ENCODE measurements at regions not wholly inside any gene's neighbourhood (a gene's known extent, or its start where the extent isn't known, plus 50 kb on each side); places are given as distances from the start of the nearest gene placed in this dataset.

DNA sequence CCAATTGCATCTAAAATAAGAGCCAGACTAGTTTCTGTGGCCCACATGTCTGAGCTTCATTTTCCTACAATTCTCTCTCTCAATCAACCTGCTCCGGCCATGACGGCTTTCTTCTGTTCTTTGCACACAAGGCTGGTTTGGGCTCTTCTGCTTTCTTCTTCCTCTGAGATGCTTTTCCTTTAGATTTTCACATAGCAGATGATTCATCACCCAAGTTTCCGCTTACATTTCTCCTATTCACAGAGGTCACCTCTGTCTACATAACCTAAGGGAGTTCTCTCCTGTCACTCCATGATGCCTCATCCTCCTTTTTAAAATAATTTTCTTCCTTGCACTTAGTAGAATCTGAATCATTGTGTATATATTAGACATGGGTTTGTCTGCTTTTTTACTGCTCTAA is 334.6 kb upstream of the TUSC1 start:
- TF ChIP-seq, protein P1, sequence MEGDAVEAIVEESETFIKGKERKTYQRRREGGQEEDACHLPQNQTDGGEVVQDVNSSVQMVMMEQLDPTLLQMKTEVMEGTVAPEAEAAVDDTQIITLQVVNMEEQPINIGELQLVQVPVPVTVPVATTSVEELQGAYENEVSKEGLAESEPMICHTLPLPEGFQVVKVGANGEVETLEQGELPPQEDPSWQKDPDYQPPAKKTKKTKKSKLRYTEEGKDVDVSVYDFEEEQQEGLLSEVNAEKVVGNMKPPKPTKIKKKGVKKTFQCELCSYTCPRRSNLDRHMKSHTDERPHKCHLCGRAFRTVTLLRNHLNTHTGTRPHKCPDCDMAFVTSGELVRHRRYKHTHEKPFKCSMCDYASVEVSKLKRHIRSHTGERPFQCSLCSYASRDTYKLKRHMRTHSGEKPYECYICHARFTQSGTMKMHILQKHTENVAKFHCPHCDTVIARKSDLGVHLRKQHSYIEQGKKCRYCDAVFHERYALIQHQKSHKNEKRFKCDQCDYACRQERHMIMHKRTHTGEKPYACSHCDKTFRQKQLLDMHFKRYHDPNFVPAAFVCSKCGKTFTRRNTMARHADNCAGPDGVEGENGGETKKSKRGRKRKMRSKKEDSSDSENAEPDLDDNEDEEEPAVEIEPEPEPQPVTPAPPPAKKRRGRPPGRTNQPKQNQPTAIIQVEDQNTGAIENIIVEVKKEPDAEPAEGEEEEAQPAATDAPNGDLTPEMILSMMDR (IDR thresholded peaks at IDR 0.05; ENCODE audit: insufficient read depth, low read length, poor library complexity, severe bottlenecking): no peak
- Histone ChIP-seq H3K36me3 (ENCODE audit: control insufficient read depth, insufficient read depth, low read length) (no peaks in the 10 kb centered on the region), H3K27me3 (ENCODE audit: control insufficient read depth, insufficient read depth, low read length) (no peaks in the 10 kb centered on the region)

DNA sequence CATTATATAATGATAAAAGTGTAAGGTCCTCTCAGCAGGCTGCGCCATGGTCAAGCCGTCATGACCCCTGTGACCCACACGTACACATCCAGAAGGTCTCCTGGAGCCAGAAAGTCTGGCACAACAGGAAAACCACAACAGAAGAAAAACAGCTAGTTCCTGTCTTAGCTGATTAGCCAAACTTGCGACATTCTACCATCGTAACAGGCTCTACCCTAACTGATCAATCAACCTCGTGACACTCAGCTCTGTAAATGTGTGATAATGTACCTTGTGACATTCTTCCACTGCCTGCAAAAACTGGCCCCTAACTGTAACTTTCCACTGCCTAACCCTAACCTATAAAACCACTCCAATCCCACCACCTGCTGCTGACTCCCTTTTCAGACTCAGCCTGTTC is 316.4 kb upstream of the TUSC1 start:
- TF ChIP-seq, protein P1 (IDR thresholded peaks at IDR 0.05; ENCODE audit: insufficient read depth, low read length, poor library complexity, severe bottlenecking): no peak
- DNase-seq (ENCODE audit: low read depth): no peak
- Histone ChIP-seq H3K4me3 (ENCODE audit: low read depth, low read length) (no peak overlapping the region), H3K36me3 (ENCODE audit: control insufficient read depth, insufficient read depth, low read length) (no peaks in the 10 kb centered on the region), H3K27me3 (ENCODE audit: control insufficient read depth, insufficient read depth, low read length) (no peaks in the 10 kb centered on the region)

More for the DNA sequence above, 334.6 kb upstream of the TUSC1 start:
- no peak overlapping the region for H3K4me3 ChIP-seq (ENCODE audit: low read depth, low read length)
- DNase-seq (ENCODE audit: low read depth): no peak

DNA sequence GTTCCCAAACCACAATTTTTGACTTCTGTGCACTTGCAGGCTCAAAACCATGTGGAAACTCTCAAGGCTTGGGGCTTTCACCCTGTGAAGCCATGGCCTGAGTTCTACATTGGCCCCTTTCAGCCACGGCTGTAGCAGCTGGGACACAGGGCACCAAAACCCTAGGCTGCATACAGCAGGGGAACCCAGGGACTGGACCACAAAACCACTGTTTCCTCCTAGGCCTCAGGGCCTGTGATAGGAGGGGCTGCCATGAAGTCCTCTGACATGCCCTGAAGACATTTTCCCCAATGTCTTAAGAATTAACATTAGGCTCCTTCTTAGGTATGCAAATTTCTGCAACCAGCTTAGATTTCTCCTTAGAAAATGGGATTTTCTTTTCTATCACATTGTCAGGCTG is 312.1 kb upstream of the TUSC1 start:
- TF ChIP-seq, protein P1 (IDR thresholded peaks at IDR 0.05; ENCODE audit: insufficient read depth, low read length, poor library complexity, severe bottlenecking): no peak
- DNase-seq (ENCODE audit: low read depth): no peak
- Histone ChIP-seq H3K4me3 (ENCODE audit: low read depth, low read length) (no peak overlapping the region), H3K36me3 (ENCODE audit: control insufficient read depth, insufficient read depth, low read length) (no peaks in the 10 kb centered on the region), H3K27me3 (ENCODE audit: control insufficient read depth, insufficient read depth, low read length) (no peaks in the 10 kb centered on the region)

DNA sequence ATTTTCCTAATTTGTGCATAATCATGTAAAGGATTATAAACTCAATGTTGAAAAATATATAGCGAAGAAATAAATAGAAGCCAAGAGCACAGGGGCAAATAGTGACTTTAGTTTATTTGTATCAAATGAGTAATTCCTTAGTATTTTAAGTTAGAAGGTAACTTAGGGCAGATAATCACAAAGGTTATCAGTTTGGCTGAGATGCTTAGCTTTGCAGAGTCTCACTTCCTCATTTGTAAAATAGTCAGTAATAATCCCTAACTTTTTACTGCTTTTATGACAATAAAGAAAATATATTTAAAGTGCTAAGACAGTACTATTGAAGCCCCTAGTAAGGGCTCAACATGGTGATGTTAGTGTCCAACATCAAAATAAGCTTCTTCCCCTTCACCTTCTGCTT is 297.4 kb upstream of the TUSC1 start:
- Histone ChIP-seq H3K4me3 (ENCODE audit: low read depth, low read length) (no peak overlapping the region), H3K27me3 (ENCODE audit: control insufficient read depth, insufficient read depth, low read length) (no peaks in the 10 kb centered on the region), H3K36me3 (ENCODE audit: control insufficient read depth, insufficient read depth, low read length) (no peaks in the 10 kb centered on the region)
- TF ChIP-seq, protein P1 (IDR thresholded peaks at IDR 0.05; ENCODE audit: insufficient read depth, low read length, poor library complexity, severe bottlenecking): no peak
- DNase-seq (ENCODE audit: low read depth): no peak

DNA sequence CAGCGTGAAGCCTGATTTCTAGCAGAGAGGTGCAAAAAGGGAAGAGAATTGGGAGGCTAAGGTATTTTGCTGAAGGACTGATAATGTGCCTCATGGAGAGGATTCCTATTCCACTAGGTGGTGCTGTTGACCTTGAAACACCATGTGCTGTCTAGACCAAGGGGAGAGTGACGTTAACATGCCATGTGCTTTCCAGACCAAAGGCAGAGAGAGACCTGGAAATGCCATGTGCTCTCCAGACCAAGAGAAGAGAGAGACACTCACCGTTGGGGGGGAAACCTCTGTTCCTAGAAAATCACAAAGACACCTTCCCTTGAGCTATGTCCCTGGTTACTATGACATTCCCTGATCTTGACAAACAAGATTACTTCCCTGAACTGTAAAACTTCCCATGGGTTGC is 286.0 kb upstream of the TUSC1 start:
- no peak overlapping the region for H3K4me3 ChIP-seq (ENCODE audit: low read depth, low read length)
- H3K36me3 ChIP-seq (ENCODE audit: control insufficient read depth, insufficient read depth, low read length): no peaks in the 10 kb centered on the region
- no peaks in the 10 kb centered on the region for H3K27me3 ChIP-seq (ENCODE audit: control insufficient read depth, insufficient read depth, low read length)
- TF ChIP-seq, protein P1 (IDR thresholded peaks at IDR 0.05; ENCODE audit: insufficient read depth, low read length, poor library complexity, severe bottlenecking): peak; percentile 49
- DNase-seq (ENCODE audit: low read depth): peak; percentile 21

DNA sequence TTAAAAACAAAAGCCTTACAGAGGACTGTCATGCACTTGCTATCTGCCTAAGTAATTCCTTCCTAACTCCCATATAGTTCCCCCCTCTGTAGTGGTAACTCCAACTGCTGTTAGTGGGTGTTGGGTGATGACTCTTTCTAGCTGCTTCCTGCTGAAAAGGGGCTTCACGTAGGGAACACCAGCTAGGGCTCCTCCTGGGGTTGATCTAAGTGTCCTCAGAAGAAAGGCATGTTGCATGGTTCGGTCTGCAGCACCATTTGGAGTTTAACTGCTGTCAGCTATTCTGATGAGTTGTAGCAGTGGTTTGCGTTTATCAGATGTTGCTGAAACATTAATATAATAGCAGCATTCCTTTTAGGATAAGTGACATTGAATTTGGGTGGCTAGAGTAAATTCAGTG is 281.9 kb upstream of the TUSC1 start:
- Histone ChIP-seq H3K36me3 (ENCODE audit: control insufficient read depth, insufficient read depth, low read length) (no peaks in the 10 kb centered on the region), H3K4me3 (ENCODE audit: low read depth, low read length) (no peak overlapping the region), H3K27me3 (ENCODE audit: control insufficient read depth, insufficient read depth, low read length) (no peaks in the 10 kb centered on the region)
- TF ChIP-seq, protein P1 (IDR thresholded peaks at IDR 0.05; ENCODE audit: insufficient read depth, low read length, poor library complexity, severe bottlenecking): no peak
- DNase-seq (ENCODE audit: low read depth): no peak

Data from kidney epithelial cell (primary cell).